ENCODE measurements at regions not wholly inside any gene's neighbourhood (a gene's known extent, or its start where the extent isn't known, plus 50 kb on each side); places are given as distances from the start of the nearest gene placed in this dataset.

DNA sequence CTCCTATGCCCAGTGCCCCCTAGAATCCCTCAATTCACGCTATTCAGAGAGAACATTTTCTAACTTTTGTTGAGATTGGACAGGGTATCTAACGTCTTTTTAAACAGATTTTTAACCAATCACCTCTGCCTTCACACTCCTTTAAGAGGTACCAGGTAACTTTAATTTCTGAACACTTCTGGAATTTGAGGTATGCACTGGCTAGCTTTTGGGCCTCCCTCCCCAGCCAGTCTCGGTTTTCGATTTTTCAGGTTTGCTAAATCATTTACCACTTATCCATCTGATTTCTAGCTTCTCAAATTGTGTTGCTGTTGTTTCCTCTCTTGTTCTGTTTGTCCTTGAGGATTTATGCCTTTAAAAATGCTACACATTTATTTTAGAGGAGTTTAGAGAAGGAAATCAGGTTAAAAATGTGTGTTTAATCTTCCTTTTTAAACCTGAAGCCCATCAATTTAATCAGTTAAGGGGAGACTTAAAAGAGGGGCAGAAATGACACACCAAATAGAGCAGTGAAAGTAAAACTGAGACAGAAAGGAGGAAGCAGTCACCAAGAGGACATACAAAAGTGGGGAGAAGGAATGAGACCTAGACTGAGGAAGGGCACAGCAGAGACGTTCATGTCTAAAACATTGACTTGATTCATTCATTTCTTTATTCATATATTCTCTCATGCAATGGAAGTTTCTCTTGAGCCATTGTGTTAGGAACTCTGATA is 139.6 kb upstream of the HTR2A start:
- H3K4me3 ChIP-seq, result no peak overlapping the region
- no peak for ATAC-seq
- WGBS, 3 donors, result 62 to 64% (median 62%) methylated on average over 5 of the region's 5 CpGs

DNA sequence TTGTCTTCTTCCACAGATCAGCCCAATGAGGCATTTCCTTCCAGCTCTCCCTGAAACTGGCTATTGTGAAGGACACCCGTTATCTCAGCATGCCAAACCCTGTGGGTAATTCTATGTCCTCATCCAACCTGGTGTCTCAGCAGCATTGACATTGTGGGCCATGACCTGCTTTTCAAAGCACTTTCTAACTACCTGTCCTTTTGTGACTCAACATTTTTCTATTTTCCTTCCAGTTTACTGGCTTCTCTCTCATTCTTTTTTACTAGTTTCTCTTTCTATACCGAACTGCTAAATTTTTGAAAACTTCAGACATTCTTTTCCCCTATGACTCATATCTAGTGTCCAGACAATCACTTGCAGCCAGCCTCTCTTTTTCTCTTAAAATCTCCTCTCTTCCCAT is 136.4 kb upstream of the HTR2A start:
- no peak for ATAC-seq
- intact Hi-C loops (cut with DNase I), result no loop called here

More for the DNA sequence above, 139.6 kb upstream of the HTR2A start:
- TF ChIP-seq, protein P1, sequence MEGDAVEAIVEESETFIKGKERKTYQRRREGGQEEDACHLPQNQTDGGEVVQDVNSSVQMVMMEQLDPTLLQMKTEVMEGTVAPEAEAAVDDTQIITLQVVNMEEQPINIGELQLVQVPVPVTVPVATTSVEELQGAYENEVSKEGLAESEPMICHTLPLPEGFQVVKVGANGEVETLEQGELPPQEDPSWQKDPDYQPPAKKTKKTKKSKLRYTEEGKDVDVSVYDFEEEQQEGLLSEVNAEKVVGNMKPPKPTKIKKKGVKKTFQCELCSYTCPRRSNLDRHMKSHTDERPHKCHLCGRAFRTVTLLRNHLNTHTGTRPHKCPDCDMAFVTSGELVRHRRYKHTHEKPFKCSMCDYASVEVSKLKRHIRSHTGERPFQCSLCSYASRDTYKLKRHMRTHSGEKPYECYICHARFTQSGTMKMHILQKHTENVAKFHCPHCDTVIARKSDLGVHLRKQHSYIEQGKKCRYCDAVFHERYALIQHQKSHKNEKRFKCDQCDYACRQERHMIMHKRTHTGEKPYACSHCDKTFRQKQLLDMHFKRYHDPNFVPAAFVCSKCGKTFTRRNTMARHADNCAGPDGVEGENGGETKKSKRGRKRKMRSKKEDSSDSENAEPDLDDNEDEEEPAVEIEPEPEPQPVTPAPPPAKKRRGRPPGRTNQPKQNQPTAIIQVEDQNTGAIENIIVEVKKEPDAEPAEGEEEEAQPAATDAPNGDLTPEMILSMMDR (IDR thresholded peaks at IDR 0.05), result no peak
- H3K36me3 ChIP-seq (ENCODE audit: insufficient read depth in 1 of 2, low read depth in 1 of 2), result no peaks in the 10 kb centered on the region
- intact Hi-C loops (cut with DNase I), result no loop called here
- H3K4me1 ChIP-seq, result no peaks in the 10 kb centered on the region
- H3K27me3 ChIP-seq (ENCODE audit: insufficient read depth in 3 of 3, low read length in 2 of 3), result no peaks in the 10 kb centered on the region
- no peaks in the 10 kb centered on the region for H3K9me3 ChIP-seq
- DNase-seq, result no peak
- no peak overlapping the region for H3K27ac ChIP-seq

DNA sequence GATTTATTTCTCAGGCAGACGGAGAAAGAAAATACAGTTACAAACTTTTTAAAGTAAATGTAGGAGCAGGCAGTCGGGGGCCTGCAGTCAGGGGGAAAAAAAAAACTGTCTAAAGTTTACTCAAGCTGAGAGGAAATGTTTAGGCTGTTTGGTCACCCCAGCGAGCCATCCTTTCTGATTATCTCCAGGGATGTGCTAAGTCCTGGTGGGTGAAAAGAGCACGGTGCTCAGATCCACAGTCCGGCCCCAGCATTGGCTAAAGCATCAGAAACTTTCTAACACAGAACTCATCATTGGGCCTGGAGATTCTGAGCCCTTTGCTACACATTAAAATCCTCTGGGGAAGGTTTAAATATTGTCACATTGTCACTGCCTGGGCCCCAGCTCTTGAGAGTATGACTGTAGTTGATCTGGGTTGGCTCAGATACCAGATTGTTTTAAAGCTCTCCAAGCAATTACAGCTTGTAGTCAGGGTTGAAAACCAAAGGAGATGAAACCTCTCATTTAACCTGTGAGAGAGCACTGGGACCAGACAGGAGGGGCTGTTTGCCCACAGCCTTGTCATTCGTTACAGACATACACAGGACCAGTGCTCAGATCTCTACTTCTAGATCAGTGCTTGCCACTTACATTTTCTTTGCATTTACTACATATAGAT is 131.1 kb upstream of the HTR2A start:
- H3K27ac ChIP-seq, result no peak overlapping the region
- ATAC-seq (no peak), DNase-seq (no peak)
- no peaks in the 10 kb centered on the region for H3K36me3 ChIP-seq (ENCODE audit: insufficient read depth in 1 of 2, low read depth in 1 of 2)
- H3K4me3 ChIP-seq, result no peak overlapping the region
- H3K9me3 ChIP-seq, result no peaks in the 10 kb centered on the region
- H3K4me1 ChIP-seq, result no peaks in the 10 kb centered on the region
- TF ChIP-seq, protein P1 (IDR thresholded peaks at IDR 0.05), result no peak
- no peaks in the 10 kb centered on the region for H3K27me3 ChIP-seq (ENCODE audit: insufficient read depth in 3 of 3, low read length in 2 of 3)
- intact Hi-C loops (cut with DNase I), result no loop called here
- 38 to 47% (median 45%) methylated on average over 6 of the region's 6 CpGs for WGBS, 3 donors

More for the DNA sequence above, 136.4 kb upstream of the HTR2A start:
- WGBS, 3 donors, result 45 to 75% (median 51%) methylated on average over 2 of the region's 2 CpGs
- Histone ChIP-seq H3K9me3 (no peaks in the 10 kb centered on the region), H3K27ac (no peak overlapping the region), H3K4me1 (no peaks in the 10 kb centered on the region), H3K36me3 (ENCODE audit: insufficient read depth in 1 of 2, low read depth in 1 of 2) (no peaks in the 10 kb centered on the region), H3K4me3 (no peak overlapping the region), H3K27me3 (ENCODE audit: insufficient read depth in 3 of 3, low read length in 2 of 3) (no peaks in the 10 kb centered on the region)
- no peak for DNase-seq
- TF ChIP-seq, protein P1 (IDR thresholded peaks at IDR 0.05), result no peak

DNA sequence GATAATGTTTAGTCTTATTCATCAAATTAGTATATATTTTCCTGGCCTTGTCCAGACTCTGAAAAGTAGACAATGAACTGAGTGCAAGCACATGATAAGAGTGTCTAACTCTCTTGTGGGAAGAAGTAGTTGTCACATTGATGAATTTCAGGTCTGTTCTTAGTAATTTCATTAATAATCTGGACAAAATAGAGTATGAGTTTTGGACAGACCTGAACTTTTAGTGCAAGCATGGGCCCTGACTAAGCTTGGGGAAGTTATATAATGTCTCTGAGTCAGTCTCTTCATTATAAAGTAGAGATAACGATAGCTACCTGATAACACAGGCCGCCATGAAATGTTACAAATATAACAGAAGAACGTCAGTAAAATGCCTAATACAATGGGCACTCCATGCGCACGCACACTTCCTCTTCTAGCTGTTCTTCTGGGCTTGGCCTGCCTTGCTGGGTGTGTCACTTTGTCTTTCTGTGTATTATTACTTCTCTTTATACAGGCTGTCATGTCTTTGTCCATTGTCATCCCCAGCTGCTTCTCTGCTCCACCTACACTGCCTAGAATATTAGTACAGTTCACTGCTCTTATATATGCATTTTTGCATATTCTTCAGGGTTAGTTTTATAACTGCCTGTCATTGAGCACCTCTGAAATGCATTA is 129.1 kb upstream of the HTR2A start:
- TF ChIP-seq, protein P1 (IDR thresholded peaks at IDR 0.05), result no peak
- H3K4me3 ChIP-seq, result no peak overlapping the region
- no peaks in the 10 kb centered on the region for H3K27me3 ChIP-seq (ENCODE audit: insufficient read depth in 3 of 3, low read length in 2 of 3)
- H3K27ac ChIP-seq, result no peak overlapping the region
- 66 to 79% (median 69%) methylated on average over 5 of the region's 5 CpGs for WGBS, 3 donors
- H3K4me1 ChIP-seq, result no peaks in the 10 kb centered on the region
- no peak for DNase-seq
- no peaks in the 10 kb centered on the region for H3K9me3 ChIP-seq
- intact Hi-C loops (cut with DNase I), result no loop called here
- ATAC-seq, result no peak
- H3K36me3 ChIP-seq (ENCODE audit: insufficient read depth in 1 of 2, low read depth in 1 of 2), result no peaks in the 10 kb centered on the region

All from psoas muscle (tissue), 7 donors.